ENCODE measurements at regions not wholly inside any gene's neighbourhood (a gene's known extent, or its start where the extent isn't known, plus 50 kb on each side); places are given as distances from the start of the nearest gene placed in this dataset.

- H3K27me3 ChIP-seq (replicated peaks; ENCODE audit: insufficient read depth, low read length), result no peaks in the 10 kb centered on the region
- H3F3A ChIP-seq (ENCODE audit: insufficient read depth, low read length), result no peaks in the 10 kb centered on the region
- no peaks in the 10 kb centered on the region for H3K36me3 ChIP-seq (replicated peaks; ENCODE audit: insufficient read depth, low read length)
- no peaks in the 10 kb centered on the region for H4K20me1 ChIP-seq (ENCODE audit: insufficient read depth, low read length)
- no peaks in the 10 kb centered on the region for H3K9me2 ChIP-seq (replicated peaks; ENCODE audit: insufficient read depth, low read length)
- H3K27ac ChIP-seq (ENCODE audit: low read length), result no peak overlapping the region
- DNase-seq, result no peak
- H3K79me2 ChIP-seq (ENCODE audit: low read length), result no peaks in the 10 kb centered on the region
- H3K4me1 ChIP-seq (ENCODE audit: low read length), result no peaks in the 10 kb centered on the region
- H2AFZ ChIP-seq (ENCODE audit: low read length), result no peak overlapping the region
- H3K4me3 ChIP-seq (ENCODE audit: low read length), result no peak overlapping the region
- no peak overlapping the region for H3K4me2 ChIP-seq (ENCODE audit: low read depth, low read length)
- no peak overlapping the region for H3K9ac ChIP-seq (ENCODE audit: low read length)
- TF ChIP-seq EZH2 (optimal IDR thresholded peaks at IDR 0.05; ENCODE audit: low read depth, low read length) (no peak), EZH2phosphoT487 (IDR thresholded peaks at IDR 0.05; ENCODE audit: low read length) (no peak), CTCF (IDR thresholded peaks at IDR 0.05; ENCODE audit: low read length) (no peak)
- H3K9me3 ChIP-seq (replicated peaks; ENCODE audit: insufficient read depth, low read length), result no peaks in the 10 kb centered on the region
These were observed 1238.3 kb downstream of the TECRL start for GRCh38 chr4:63170923-63171322.

DNA sequence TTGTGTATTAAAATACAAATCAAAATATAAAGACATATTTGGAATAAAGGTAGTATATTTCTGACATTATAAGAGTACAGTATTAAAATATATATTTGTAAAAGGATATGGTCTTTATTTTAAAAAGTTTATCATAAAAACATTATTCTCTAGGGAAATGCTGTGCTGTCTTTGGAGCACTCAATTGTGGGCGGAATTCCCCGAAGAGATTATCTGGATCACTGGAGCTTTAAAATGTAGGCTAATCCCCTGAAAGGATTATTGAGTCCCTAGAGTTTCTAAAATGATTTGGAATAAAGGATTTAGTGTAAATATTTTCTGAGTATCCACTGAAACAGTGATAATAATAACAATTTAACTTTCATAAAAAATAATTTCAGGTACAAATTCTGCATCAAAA, 1239.4 kb downstream of the TECRL start:
- H3K9me2 ChIP-seq (replicated peaks; ENCODE audit: insufficient read depth, low read length), result no peaks in the 10 kb centered on the region
- H2AFZ ChIP-seq (ENCODE audit: low read length), result no peak overlapping the region
- DNase-seq, result no peak
- no peaks in the 10 kb centered on the region for H3K79me2 ChIP-seq (ENCODE audit: low read length)
- no peaks in the 10 kb centered on the region for H3F3A ChIP-seq (ENCODE audit: insufficient read depth, low read length)
- H3K36me3 ChIP-seq (replicated peaks; ENCODE audit: insufficient read depth, low read length), result no peaks in the 10 kb centered on the region
- no peaks in the 10 kb centered on the region for H4K20me1 ChIP-seq (ENCODE audit: insufficient read depth, low read length)
- H3K9me3 ChIP-seq (replicated peaks; ENCODE audit: insufficient read depth, low read length), result no peaks in the 10 kb centered on the region
- no peak overlapping the region for H3K27ac ChIP-seq (ENCODE audit: low read length)
- no peak overlapping the region for H3K4me2 ChIP-seq (ENCODE audit: low read depth, low read length)
- no peaks in the 10 kb centered on the region for H3K4me1 ChIP-seq (ENCODE audit: low read length)
- no peaks in the 10 kb centered on the region for H3K27me3 ChIP-seq (replicated peaks; ENCODE audit: insufficient read depth, low read length)
- H3K4me3 ChIP-seq (ENCODE audit: low read length), result no peak overlapping the region
- H3K9ac ChIP-seq (ENCODE audit: low read length), result no peak overlapping the region
- TF ChIP-seq EZH2phosphoT487 (IDR thresholded peaks at IDR 0.05; ENCODE audit: low read length) (no peak), CTCF (IDR thresholded peaks at IDR 0.05; ENCODE audit: low read length) (no peak), EZH2 (optimal IDR thresholded peaks at IDR 0.05; ENCODE audit: low read depth, low read length) (no peak)

- no peak overlapping the region for H3K27ac ChIP-seq (ENCODE audit: low read length)
- H4K20me1 ChIP-seq (ENCODE audit: insufficient read depth, low read length), result no peaks in the 10 kb centered on the region
- no peak for DNase-seq
- H2AFZ ChIP-seq (ENCODE audit: low read length), result no peak overlapping the region
- no peaks in the 10 kb centered on the region for H3K4me1 ChIP-seq (ENCODE audit: low read length)
- H3K4me3 ChIP-seq (ENCODE audit: low read length), result no peak overlapping the region
- no peak overlapping the region for H3K4me2 ChIP-seq (ENCODE audit: low read depth, low read length)
- TF ChIP-seq EZH2phosphoT487 (IDR thresholded peaks at IDR 0.05; ENCODE audit: low read length) (no peak), CTCF (IDR thresholded peaks at IDR 0.05; ENCODE audit: low read length) (no peak), EZH2 (optimal IDR thresholded peaks at IDR 0.05; ENCODE audit: low read depth, low read length) (no peak)
- no peaks in the 10 kb centered on the region for H3K36me3 ChIP-seq (replicated peaks; ENCODE audit: insufficient read depth, low read length)
- H3F3A ChIP-seq (ENCODE audit: insufficient read depth, low read length), result no peaks in the 10 kb centered on the region
- H3K9ac ChIP-seq (ENCODE audit: low read length), result no peak overlapping the region
- no peaks in the 10 kb centered on the region for H3K27me3 ChIP-seq (replicated peaks; ENCODE audit: insufficient read depth, low read length)
- no peaks in the 10 kb centered on the region for H3K79me2 ChIP-seq (ENCODE audit: low read length)
- no peaks in the 10 kb centered on the region; the same call in 1 of the 2 replicates for H3K9me2 ChIP-seq (replicated peaks; ENCODE audit: insufficient read depth, low read length)
- no peaks in the 10 kb centered on the region for H3K9me3 ChIP-seq (replicated peaks; ENCODE audit: insufficient read depth, low read length)
These were observed 1253.7 kb downstream of the TECRL start for GRCh38 chr4:63155561-63155960.
